IMR-90 (cell line): ENCODE measurements at regions not wholly inside any gene's neighbourhood (a gene's known extent, or its start where the extent isn't known, plus 50 kb on each side); places are given as distances from the start of the nearest gene placed in this dataset.

Experiments used
- CEBPB ChIP-seq: IDR thresholded peaks from 2 replicates; pipeline ENCODE4 v1.6.1; 2012; ENCODE audit warnings: low read depth, low read length, improper control_type of control experiment
- CTCF ChIP-seq: conservative IDR thresholded peaks from 2 replicates; pipeline ENCODE4 v1.5.1; 2012; ENCODE audit warnings: mild to moderate bottlenecking, low read depth, low read length, improper control_type of control experiment
- ELK1 ChIP-seq: fragments of 150-350 bp; IDR thresholded peaks from 2 replicates; pipeline ENCODE4 v1.6.1; 2016; ENCODE audit warnings: low read depth, mild to moderate bottlenecking, low read length, moderate library complexity, borderline replicate concordance
- MAFK ChIP-seq: IDR thresholded peaks from 2 replicates; pipeline ENCODE4 v1.6.1; 2012; ENCODE audit warnings: low read depth, low read length, improper control_type of control experiment
- MXI1 ChIP-seq: IDR thresholded peaks from 2 replicates; pipeline ENCODE4 v1.6.1; 2012; ENCODE audit warnings: low read depth, mild to moderate bottlenecking, low read length, moderate library complexity, borderline replicate concordance
- POLR2A ChIP-seq: IDR thresholded peaks from 2 replicates; pipeline ENCODE4 v1.6.1; 2012; ENCODE audit warnings: mild to moderate bottlenecking, low read depth, low read length
- RAD21 ChIP-seq: IDR thresholded peaks from 2 replicates; pipeline ENCODE4 v1.6.1; 2012; ENCODE audit warnings: low read length, improper control_type of control experiment
- USF2 ChIP-seq: fragments of 150-350 bp; IDR thresholded peaks from 2 replicates; pipeline ENCODE4 v1.6.1; 2017; ENCODE audit warnings: mild to moderate bottlenecking, antibody characterized with exemption, low read length, low read depth

- no peak for TF ChIP-seq POLR2A
- no peak for TF ChIP-seq CTCF
- no peak for TF ChIP-seq CEBPB
- no peak for TF ChIP-seq MXI1
- TF ChIP-seq USF2: no peak
- no peak for TF ChIP-seq MAFK
- TF ChIP-seq RAD21: no peak
- TF ChIP-seq ELK1: no peak
These were observed 359.0 kb upstream of the MAGEB16 start for GRCh38 chrX:35439034-35439660.
